ENCODE measurements at regions not wholly inside any gene's neighbourhood (a gene's known extent, or its start where the extent isn't known, plus 50 kb on each side); places are given as distances from the start of the nearest gene placed in this dataset.

DNA sequence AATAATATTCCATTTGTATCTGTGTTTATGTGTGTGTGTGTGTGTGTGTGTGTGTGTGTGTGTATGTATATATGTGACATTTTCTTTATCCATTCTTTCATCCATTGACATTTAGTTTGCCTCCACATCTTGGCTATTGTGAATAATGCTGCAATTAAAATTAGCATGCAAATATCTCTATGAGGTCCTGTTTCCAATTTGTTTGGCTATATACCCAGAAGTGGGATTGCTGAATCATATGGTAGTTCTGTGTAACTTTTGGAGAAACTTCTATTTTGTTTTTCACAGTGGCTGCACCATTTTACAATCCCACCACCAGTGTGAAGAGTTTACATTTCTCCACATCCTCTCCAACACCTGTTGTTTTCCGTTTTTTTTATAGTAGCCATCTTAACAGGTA is 53.1 kb downstream of the CH25H start:
- DNase-seq, result no peak

DNA sequence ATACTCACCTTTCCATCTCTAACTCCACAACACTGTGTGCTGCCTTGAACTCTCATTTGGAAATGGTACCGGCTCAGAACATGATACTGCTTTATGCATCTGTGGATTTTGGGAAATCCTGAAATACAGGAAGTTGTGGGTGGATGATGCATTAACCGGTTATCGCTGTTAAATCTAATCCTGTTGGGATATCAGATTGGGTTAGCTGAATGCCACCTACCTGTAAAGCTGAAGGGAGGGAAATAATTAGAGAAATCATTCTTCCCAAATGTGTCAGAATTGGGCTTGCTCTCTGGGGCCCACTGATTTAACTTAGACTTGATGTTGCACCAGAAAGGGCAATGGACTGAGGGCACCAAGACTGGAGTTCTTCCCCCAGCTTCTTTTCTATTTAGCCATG is 54.0 kb downstream of the CH25H start:
- DNase-seq, result peak in 2 of 4 experiments; percentile 12 to 19

DNA sequence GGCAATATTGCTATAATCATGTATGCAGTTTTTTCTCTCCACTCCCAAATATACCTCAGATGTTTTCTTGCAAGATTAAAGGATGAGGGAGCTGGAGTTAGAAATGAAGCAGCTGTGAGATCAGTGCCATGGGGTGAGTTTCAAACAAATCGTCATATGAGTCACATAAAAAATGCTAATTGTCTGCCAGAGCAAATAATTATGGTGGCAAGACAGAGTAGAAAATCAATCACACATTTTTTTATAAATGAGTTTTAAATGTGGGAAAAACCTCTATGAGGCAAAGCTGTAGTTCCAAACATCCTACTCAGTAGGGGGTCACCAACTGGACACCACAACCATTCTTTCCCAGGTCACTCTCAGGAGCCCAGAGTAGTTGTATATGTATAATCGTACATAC is 55.3 kb downstream of the CH25H start:
- no peak for DNase-seq

DNA sequence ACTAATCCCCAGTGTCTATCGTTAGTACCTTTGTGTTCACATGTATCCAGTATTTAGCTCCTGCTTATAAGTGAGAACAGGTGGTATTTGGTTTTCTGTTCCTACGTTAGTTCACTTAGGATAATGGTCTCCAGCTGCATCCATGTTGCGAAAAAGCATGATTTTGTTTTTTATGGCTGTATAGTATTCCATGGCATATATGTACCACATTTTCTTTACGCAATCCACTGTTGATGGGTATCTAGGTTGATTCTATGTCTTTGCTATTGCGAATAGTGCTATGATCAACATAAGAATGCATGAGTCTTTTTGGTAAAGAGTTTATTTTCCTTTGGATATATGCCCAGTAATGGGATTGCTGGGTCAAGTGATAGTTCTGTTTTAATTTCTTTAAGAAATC is 59.1 kb downstream of the CH25H start:
- DNase-seq, result no peak

DNA sequence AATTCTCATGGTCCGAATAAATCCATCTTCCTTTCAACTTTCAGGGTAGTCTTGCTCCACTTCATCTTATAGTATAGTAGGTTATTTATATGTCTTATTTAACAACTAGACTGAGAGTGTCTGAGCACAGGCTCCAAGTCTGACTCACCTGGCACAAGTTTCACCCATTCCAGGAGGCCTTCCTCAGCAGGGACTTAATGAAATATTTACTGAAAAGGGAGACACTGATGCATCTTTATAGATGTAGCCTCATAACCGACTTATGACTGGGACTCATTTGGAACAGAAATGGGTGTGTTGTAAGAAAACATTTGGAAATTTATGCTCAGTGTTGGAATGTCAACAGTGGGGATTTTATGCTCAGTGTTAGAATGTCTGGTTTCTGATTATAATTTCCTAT is 59.9 kb downstream of the CH25H start:
- no peak for DNase-seq

DNA sequence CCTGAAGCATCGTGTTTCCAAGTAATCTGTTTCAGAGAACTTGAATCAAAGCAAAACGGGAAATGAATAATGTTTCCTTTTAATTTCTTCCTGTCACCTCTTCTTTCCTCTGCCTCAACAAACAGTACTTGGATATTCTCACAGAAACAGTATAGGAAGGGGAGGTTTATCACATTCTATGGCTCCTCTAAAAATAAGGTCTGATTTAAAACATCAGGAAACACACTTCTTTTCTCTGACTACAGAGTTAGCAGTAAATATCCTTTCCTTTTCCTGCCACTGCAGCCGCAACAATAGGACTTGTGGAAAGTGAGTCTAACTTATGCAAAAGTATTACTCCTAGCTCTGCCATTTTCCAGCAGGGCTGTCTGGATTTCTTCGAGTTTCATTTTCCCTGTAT is 62.3 kb downstream of the CH25H start:
- no peak for DNase-seq

DNA sequence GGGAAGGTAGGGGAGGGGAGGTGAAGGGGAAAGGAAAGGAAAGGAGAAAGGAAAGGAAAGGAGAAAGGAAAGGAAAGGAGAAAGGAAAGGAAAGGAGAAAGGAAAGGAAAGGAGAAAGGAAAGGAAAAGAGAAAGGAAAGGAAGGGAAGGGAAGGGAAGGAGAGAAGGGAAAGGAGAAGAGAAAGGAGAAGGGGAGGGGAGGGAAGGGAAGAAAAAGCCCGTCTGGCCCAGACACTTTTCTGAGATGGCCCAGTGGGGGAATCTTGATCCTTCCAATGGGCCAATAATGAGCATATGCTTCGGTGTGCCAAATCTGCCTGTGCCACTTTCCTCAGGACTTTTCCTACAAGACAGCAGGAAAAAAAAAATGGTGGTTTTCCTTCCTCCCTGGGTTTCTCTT is 64.5 kb downstream of the CH25H start:
- DNase-seq, result no peak

DNA sequence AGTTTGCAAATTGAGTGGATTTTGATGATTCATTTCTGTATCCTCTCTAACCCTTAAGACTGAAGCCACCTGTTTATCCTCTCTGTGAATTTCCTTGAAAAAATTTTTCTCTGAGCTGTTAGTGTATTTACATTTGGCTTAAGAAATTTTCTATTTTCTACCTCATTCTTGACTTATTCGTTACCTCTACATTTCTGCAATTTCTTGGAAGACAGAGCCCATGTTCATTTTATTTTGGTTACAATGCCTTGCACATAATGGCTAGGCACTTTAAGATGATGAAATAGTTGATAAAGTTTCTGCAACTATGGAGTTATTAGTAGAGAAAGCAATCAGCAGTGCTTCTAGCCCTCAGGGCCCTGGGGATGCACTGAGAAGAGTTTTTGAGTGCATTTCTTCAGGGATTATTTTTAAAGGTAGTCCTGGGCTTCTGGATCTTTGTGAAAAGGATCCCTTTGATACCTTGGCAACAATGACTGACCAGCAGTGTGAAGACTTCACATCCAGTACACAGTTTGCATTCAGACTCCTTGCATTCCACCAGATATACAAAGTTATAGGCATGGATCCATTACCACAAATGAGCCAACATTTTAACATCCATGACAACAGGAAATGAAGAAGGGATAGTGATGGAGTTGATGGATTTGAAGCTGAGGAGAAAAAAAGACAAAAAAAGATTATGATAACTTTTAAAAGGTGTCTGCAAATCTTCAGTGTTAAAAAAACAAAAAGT is 68.2 kb downstream of the CH25H start:
- DNase-seq, result no peak

DNA sequence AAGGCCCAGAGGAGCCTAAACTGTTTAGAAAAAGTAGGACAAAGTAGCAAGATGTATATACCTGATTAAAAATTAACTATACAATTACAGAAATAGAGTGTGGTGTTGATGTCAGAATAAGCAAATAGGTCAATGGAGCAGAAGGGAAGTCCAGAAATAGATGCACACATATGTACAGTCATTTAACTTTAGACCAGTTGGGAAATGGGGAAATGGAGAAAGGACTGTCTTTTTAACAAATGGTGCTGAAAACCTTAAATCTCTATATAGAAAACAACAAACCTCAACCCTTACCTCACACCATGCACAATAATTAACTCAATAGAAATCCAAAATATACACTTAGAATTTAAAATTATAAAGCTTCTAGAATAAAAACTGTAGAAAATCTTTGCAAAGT is 72.2 kb downstream of the CH25H start:
- DNase-seq, result peak; percentile 18 to 80 (median 50)

DNA sequence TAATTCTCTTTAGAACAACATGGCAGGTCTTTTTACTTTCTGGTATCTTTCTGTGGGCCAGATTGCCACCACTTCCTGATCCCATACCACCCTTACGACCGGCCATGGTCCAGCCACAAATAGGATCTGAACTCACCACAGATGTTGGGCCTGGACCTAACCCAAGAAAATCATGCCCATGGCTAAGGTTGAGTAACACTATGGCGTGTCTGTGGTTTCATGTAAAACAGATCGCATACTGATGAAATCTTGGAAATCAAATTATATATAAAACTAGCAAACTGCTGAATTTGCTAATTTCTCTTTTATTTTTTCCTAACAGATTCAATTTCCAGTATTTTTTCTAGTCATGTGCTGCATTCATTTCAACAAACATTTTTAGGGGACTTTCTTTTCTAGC is 77.2 kb downstream of the CH25H start:
- peak; percentile 79 to 90 (median 83) for DNase-seq

DNA sequence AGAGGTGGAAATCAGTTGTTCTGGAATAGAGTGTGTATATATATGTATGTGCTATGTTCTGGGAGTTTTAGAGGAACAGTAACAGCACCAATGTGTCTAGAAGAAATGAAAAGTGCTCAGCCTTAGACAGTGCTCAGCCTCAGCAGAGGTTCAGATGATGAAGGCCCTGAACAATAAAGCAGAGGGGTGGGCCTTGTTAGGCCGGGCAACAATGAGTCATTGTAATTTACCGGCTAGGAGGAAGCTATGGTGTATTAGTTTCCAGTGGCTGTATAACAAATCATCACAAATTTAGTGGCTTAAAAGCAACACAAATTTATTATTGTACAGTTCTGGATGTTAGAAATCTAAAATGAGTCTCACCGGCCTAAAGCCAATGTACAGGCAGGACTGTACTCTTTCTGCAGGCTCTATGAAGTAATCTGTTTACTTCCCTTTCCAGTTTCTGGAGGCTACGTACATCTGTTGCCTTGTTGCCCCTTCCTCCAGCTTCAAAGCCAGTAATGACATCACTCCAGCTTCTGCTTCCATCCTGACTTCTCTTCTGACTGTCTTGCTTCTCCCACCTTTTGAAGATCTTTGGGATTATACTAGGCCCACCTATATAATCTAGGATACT is 84.6 kb downstream of the CH25H start:
- DNase-seq, result peak; percentile 70 to 94 (median 86)

DNA sequence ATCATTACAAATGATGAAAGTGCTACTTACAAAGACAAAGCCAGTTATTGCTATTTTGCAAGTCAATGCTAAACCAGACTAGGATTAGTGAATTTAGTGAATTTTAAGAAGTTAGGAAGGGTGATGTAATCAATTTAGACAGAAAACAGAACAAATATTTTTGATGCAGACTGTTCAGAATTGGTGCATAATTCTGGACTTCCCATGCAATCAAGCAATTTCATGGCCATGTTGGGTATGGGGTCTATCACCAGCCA is 85.4 kb downstream of the CH25H start:
- DNase-seq, result no peak

DNA sequence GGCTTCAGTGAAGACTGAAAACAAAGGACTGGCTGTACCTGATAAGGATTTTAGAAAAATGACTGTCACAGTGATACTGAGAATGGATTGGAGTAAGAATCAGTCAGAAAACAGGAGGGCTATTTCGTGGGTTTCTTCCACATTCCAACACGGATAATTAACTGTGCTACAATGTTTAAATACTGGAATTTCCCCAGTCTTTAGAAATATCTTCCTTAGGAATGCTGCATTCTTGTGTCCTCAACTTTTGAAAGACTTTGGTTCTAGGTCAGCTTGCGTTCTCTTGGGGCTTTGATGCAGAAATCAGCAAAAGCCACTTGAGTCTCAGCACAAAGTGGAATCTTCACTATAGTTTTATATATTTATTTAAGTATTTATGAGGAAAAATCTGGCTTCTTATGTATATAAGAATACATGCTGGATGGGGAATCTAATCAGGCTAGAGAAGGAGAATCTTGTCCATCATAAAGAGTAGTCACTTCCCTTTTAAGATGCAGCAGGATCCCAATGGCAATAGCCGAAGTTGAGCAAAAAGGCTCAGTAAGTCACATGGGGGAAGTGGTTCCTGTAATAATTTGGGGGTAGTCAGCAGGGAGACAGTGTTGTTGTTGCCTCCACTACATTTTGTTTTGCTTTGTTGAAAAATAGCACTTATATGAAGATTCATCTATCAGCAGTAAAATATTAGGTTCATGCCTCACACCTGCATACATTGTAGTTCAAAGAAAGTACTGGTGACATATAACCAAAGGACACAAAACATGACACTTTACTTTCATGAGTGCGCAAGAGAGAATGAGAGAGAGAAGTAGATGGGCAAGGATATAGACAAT is 86.0 kb downstream of the CH25H start:
- peak; percentile 68 to 88 (median 80) for DNase-seq

DNA sequence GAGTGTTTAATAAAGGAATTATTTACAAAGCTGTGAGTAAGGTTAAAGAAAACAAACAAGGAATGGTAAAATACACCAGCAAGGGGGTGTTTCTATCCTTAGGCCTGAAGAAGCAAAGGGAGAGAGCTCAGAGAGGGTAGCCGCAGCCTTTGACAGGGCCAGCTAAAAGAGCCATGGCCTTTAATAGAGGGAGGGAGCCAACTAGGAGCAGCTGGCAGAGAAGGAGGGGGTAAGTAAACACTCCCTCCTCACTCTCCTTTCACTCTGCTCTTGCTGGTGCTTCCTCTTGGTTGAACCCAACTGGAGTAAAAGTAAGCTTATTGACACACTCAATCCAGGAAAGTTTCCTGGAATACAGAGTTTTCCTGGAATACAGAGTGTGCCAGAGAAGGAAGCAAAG is 87.5 kb downstream of the CH25H start:
- no peak for DNase-seq

DNA sequence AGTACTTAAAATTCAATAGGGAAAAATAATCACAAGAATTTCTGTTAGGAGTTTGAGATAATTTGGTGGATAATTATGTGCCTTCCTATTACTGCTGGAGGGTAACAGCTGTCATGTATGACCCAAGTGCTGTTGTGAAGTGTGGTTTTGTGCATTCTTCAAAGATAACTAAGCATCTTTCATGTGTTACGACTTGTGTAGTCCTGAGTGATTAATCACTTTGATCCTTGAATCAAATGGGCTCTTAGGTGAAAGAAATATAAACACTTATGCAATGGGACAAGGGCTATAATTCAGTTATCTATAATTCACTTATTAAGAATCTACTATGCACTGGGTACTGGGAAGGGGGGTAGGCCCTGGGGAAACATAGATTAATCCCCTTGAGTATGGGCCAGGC is 89.0 kb downstream of the CH25H start:
- no peak for DNase-seq

DNA sequence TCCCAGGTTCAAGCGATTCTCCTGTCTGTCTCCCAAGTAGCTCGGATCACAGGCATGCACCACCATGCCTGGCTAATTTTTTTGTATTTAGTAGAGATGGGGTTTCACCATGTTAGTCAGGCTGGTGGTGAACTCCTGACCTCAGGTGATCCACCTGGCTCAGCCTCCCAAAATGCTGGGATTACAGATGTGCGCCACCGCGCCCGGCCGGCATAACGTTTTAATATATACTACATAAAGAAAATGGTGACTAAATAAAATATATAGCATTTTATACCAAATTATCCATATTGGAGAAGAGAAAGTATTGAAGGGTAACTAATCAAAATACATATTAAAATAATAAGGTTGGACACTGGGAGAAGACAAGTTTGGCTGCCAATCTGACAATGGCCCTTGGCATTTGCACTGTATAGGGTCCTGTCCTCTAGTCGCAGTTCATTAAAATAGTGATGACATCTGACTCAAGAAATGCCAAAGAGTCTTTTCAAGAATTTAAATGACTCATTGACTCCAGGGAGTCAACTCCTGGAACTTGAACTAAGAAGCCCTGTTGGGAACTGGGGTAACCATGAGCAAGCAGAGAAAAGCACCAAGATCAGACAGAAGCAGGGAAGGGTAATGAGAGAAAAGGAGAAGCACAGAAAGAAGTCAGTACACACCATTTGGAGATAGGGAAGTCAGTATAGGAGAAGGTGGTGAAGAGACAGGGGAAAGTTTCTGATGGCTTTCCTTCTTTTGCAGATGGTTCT is 91.1 kb downstream of the CH25H start:
- peak; percentile 59 to 87 (median 66) for DNase-seq

DNA sequence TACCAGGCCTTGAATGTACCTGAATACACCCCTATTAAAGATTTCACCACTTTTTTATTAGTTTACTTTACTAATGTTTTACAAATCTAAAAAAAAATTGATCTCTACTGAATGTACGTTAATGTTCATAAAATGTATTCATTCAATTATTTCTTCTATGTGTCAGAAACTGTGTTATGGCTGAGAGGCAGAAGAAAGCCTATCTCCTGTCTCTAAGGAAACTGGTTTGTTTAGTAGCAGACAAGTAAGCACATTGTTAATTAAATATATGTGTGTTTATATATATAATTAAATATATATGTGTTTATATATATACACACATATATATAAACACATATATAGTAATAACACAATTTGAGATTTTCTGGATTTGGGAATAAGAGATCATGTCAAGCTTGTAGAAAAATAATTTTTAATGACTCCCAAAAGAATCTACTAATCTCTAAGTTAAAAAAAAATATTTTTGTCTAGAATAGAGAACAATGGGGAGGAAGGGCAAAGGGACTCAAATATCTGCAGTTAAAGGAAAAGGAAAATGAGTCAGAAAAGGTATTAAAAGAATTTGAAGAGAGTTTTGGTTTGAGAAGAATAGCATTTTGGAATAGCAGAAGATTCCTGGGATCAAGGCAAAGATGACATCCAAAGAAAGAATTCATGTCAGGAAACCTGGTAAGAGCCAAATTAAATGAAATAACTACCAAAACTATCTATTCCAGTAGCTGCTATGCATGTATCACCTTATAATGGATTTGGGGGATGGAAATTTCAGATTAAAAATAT is 92.1 kb downstream of the CH25H start:
- no peak for DNase-seq

DNA sequence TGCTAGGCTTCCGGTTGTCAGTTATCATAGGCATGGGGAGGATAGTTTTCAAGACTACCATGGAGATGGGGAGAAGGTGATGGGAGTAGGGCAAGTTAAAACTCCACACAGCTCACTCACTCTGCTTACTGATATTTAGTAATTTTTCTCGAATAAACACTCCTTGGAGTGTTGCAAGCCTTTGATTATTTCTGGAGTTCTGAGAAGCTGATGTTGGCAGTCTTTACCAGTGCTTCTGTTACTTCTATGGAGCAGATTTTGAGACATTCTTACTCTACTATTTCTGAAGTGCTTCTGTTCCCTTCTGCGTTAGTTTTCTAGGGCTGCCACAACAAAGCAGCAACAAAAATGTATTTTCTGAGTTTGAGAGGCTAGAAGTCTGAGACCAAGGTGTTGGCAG is 104.4 kb downstream of the CH25H start:
- no peak for DNase-seq

DNA sequence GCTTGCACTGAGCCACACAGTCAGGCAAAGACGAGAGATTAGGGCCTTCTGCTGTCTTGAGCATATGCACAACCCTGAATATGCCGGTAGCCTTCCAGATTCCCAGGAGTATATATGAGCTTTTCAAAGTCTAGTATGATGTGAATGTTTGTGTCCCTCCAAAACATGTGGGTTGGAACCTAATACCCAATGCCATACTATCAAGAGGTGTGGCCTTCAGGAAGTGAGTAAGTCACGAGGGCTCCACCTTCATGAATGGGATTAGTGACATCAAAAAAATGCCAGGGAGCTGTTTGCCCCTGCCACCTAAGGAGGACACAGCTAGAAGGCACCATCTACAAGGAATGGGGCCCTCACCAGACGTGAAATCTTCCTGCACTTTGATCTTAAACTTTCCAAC is 105.2 kb downstream of the CH25H start:
- no peak for DNase-seq

DNA sequence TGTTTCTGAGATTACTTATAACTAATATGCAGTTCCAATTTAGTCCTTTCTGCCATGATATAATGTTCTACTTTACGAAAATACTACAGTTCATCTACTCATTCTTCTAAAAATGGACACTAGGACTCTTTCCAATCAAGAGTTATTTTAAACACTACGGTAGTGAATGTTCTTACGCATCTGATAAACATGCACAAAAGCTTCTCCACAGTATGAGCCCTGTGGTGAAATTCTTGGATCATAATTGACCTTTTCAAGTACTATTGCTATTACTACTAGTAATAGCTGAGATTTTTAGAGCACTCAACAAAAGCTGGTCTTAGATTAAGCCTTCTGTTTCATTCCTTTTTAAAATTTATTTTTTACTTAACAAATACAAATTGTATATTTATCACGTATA is 106.4 kb downstream of the CH25H start:
- no peak for DNase-seq

DNA sequence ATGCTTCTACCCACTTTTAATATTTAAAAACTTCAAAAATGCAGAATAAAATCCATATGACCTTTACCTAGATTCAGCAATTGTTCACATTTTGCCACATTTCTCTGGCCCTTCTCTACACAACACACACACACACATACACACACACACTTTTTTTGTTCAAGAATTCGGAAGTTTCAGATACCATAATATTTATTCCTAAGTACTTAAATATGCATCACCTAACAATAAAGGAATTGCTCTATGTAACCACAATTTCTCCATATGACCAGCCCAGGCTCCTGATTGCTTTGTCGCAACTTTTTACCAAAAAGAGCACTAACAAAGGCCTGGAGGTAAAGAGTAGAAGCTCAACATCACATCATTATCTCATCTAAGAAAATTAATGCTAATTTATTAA is 106.6 kb downstream of the FAS start:
- no peak for DNase-seq

DNA sequence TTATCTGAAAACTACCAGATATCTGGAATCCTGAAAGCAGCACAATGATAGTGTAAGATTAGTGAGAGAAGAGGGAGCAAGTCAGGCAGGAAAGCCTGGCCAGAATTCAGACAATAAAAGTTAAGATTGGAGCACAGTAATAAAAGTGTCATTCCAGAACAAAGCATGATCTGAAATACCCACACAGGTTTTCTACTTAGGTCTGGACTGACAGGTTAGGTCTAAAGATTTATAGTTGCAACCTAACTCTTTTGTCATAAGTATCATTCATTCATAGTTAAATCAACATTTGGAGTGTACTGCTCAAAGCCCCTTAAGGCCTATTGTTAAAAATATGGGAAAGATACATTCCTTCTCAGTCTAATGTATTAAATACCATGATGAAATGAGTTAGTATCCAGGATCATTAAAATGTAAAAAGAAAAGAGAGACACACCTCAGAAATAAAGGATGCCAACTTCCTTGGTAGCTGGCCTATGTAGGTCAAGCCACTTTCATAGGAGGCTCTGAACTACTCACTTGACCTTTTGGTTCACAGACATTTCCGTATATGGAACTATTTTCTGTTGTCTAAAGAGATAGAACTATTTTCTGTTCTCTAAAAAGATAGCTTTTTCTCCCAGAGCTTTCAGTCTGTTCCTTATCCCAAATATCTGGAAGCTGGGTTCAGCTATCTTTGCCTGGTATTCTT is 105.2 kb downstream of the FAS start:
- no peak for DNase-seq
